Neural cell (in vitro differentiated cells): ENCODE measurements at regions not wholly inside any gene's neighbourhood (a gene's known extent, or its start where the extent isn't known, plus 50 kb on each side); places are given as distances from the start of the nearest gene placed in this dataset.

Experiments used
- H2AFZ ChIP-seq: fragments of 200-600, 300-800 bp; sonication (generic), shearing (Covaris generic); 2 replicates; pipeline ENCODE4 v1.6.0; 2014; ENCODE audit warnings: low read depth, mild to moderate bottlenecking, antibody characterized with exemption, low read length, moderate library complexity
- H3F3A ChIP-seq: fragments of 200-600 bp; shearing (Covaris generic); 2 replicates; pipeline ENCODE4 v1.6.1; 2016; ENCODE audit warnings: mild to moderate bottlenecking, moderate library complexity, mixed read lengths, antibody characterized with exemption, low read length; ENCODE audit not compliant: insufficient read depth, poor library complexity, severe bottlenecking
- H3K27ac ChIP-seq: fragments of 200-600, 300-800 bp; sonication (generic), shearing (Covaris generic); 2 replicates; pipeline ENCODE4 v1.5.1; 2014; ENCODE audit warnings: mild to moderate bottlenecking, low read length, moderate library complexity
- H3K27me3 ChIP-seq: fragments of 300-800, 200-600 bp; sonication (generic), shearing (Covaris generic); 2 replicates; pipeline ENCODE4 v1.6.0; 2014; ENCODE audit warnings: mild to moderate bottlenecking, low read depth, low read length, moderate library complexity; ENCODE audit not compliant: insufficient read depth
- H3K36me3 ChIP-seq: fragments of 300-800, 200-600 bp; sonication (generic), shearing (Covaris generic); 2 replicates; pipeline ENCODE4 v1.5.1; 2014; ENCODE audit warnings: mild to moderate bottlenecking, antibody characterized with exemption, low read length, moderate library complexity; ENCODE audit not compliant: insufficient read depth
- H3K4me2 ChIP-seq: fragments of 300-800, 200-600 bp; sonication (generic), shearing (Covaris generic); 2 replicates; pipeline ENCODE4 v1.6.0; 2014; ENCODE audit warnings: mild to moderate bottlenecking, low read length
- H3K4me3 ChIP-seq: fragments of 300-800, 200-600 bp; sonication (generic), shearing (Covaris generic); 2 replicates; pipeline ENCODE4 v1.5.1; 2014; ENCODE audit warnings: mild to moderate bottlenecking, low read length, moderate library complexity
- H3K79me2 ChIP-seq: fragments of 200-600 bp; shearing (Covaris generic); replicated peaks from 2 replicates; pipeline ENCODE4 v1.6.0; 2014; ENCODE audit warnings: mild to moderate bottlenecking, low read length, moderate library complexity; ENCODE audit not compliant: insufficient read depth
- H3K9ac ChIP-seq: fragments of 300-800, 200-600 bp; sonication (generic), shearing (Covaris generic); 2 replicates; pipeline ENCODE4 v1.6.1; 2016; ENCODE audit warnings: mild to moderate bottlenecking, low read length, mixed read lengths
- H3K9me2 ChIP-seq: fragments of 200-600 bp; shearing (Covaris generic); 2 replicates; pipeline ENCODE4 v1.6.1; 2016; ENCODE audit warnings: mild to moderate bottlenecking, low read length, mixed read lengths; ENCODE audit not compliant: insufficient read depth
- H3K9me3 ChIP-seq: fragments of 200-600, 300-800 bp; sonication (generic), shearing (Covaris generic); 2 replicates; pipeline ENCODE4 v1.6.1; 2016; ENCODE audit warnings: mild to moderate bottlenecking, mixed run types, low read length, moderate library complexity, mixed read lengths
- H4K20me1 ChIP-seq: fragments of 200-600 bp; shearing (Covaris generic); 2 replicates; pipeline ENCODE4 v1.6.1; 2016; ENCODE audit warnings: mild to moderate bottlenecking, mixed run types; ENCODE audit not compliant: insufficient read depth
- EP300 ChIP-seq: fragments of 450-650 bp; conservative IDR thresholded peaks from 2 replicates; pipeline ENCODE4 v1.6.1; 2014; ENCODE audit warnings: antibody characterized with exemption, mild to moderate bottlenecking, moderate library complexity; ENCODE audit not compliant: poor library complexity, severe bottlenecking
- EZH2 ChIP-seq: fragments of 200-600, 300-800 bp; shearing (Covaris generic), sonication (generic); IDR thresholded peaks from 2 replicates; pipeline ENCODE4 v1.6.1; 2014; ENCODE audit warnings: antibody characterized with exemption, low read length, borderline replicate concordance, mild to moderate bottlenecking; ENCODE audit not compliant: insufficient read depth, poor library complexity, severe bottlenecking
- MXI1 ChIP-seq: fragments of 450-650 bp; conservative IDR thresholded peaks from 2 replicates; pipeline ENCODE4 v1.6.1; 2014; ENCODE audit warnings: antibody characterized with exemption, mild to moderate bottlenecking; ENCODE audit not compliant: poor library complexity, severe bottlenecking
- POLR2AphosphoS5 ChIP-seq: IDR thresholded peaks from 2 replicates; pipeline ENCODE4 v1.6.1; 2012
- RAD21 ChIP-seq: fragments of 450-650 bp; conservative IDR thresholded peaks from 2 replicates; pipeline ENCODE4 v1.6.1; 2014; ENCODE audit warnings: antibody characterized with exemption, mild to moderate bottlenecking, moderate library complexity
- SMC3 ChIP-seq: fragments of 450-650 bp; conservative IDR thresholded peaks from 2 replicates; pipeline ENCODE4 v1.6.1; 2014; ENCODE audit warnings: antibody characterized with exemption, mild to moderate bottlenecking, moderate library complexity; ENCODE audit not compliant: poor library complexity
- TAF1 ChIP-seq: IDR thresholded peaks from 2 replicates; pipeline ENCODE4 v1.6.1; 2012; ENCODE audit warnings: low read depth
- TF ChIP-seq, protein P1 (sequence below): IDR thresholded peaks from 2 replicates; pipeline ENCODE4 v1.6.1; 2012; ENCODE audit warnings: borderline replicate concordance
- TF ChIP-seq, protein P2 (sequence below): fragments of 450-650 bp; IDR thresholded peaks from 2 replicates; pipeline ENCODE4 v1.5.1; 2014; ENCODE audit warnings: antibody characterized with exemption, mild to moderate bottlenecking, moderate library complexity; ENCODE audit not compliant: poor library complexity, severe bottlenecking

DNA sequence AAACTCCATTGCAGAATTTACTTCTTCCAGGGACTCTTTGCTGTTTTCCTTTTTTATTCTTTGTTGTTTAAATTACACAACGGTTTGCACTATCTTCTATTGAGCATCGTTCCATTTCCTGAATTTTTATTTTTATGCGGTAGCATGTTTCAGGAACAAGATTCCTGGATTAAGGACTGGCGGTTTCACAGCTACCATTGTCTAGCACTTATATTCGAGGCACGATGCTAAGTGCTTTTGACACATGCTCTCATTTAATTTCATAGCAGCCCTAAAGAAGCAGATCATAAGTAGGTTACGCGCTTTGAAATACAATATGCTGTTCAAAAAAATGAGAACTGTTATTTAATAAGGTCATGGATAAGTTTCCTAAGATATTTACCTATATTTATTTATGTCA is 354.4 kb downstream of the ARL6IP6 start:
- Histone ChIP-seq H3K9ac (no peak overlapping the region), H3K4me3 (no peak overlapping the region), H3K4me2 (no peak overlapping the region), H3K79me2 (no peaks in the 10 kb centered on the region), H3F3A (no peaks in the 10 kb centered on the region), H3K9me3 (no peaks in the 10 kb centered on the region), H3K9me2 (no peaks in the 10 kb centered on the region), H4K20me1 (no peaks in the 10 kb centered on the region), H3K36me3 (no peaks in the 10 kb centered on the region), H3K27me3 (no peaks in the 10 kb centered on the region), H3K27ac (no peak overlapping the region), H2AFZ (no peak overlapping the region)
- no peak for TF ChIP-seq EP300
- TF ChIP-seq MXI1: no peak
- no peak for TF ChIP-seq SMC3
- TF ChIP-seq, protein P1, sequence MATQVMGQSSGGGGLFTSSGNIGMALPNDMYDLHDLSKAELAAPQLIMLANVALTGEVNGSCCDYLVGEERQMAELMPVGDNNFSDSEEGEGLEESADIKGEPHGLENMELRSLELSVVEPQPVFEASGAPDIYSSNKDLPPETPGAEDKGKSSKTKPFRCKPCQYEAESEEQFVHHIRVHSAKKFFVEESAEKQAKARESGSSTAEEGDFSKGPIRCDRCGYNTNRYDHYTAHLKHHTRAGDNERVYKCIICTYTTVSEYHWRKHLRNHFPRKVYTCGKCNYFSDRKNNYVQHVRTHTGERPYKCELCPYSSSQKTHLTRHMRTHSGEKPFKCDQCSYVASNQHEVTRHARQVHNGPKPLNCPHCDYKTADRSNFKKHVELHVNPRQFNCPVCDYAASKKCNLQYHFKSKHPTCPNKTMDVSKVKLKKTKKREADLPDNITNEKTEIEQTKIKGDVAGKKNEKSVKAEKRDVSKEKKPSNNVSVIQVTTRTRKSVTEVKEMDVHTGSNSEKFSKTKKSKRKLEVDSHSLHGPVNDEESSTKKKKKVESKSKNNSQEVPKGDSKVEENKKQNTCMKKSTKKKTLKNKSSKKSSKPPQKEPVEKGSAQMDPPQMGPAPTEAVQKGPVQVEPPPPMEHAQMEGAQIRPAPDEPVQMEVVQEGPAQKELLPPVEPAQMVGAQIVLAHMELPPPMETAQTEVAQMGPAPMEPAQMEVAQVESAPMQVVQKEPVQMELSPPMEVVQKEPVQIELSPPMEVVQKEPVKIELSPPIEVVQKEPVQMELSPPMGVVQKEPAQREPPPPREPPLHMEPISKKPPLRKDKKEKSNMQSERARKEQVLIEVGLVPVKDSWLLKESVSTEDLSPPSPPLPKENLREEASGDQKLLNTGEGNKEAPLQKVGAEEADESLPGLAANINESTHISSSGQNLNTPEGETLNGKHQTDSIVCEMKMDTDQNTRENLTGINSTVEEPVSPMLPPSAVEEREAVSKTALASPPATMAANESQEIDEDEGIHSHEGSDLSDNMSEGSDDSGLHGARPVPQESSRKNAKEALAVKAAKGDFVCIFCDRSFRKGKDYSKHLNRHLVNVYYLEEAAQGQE: peak; percentile 58
- TF ChIP-seq, protein P2, sequence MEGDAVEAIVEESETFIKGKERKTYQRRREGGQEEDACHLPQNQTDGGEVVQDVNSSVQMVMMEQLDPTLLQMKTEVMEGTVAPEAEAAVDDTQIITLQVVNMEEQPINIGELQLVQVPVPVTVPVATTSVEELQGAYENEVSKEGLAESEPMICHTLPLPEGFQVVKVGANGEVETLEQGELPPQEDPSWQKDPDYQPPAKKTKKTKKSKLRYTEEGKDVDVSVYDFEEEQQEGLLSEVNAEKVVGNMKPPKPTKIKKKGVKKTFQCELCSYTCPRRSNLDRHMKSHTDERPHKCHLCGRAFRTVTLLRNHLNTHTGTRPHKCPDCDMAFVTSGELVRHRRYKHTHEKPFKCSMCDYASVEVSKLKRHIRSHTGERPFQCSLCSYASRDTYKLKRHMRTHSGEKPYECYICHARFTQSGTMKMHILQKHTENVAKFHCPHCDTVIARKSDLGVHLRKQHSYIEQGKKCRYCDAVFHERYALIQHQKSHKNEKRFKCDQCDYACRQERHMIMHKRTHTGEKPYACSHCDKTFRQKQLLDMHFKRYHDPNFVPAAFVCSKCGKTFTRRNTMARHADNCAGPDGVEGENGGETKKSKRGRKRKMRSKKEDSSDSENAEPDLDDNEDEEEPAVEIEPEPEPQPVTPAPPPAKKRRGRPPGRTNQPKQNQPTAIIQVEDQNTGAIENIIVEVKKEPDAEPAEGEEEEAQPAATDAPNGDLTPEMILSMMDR: no peak
- no peak for TF ChIP-seq POLR2AphosphoS5
- no peak for TF ChIP-seq RAD21
- TF ChIP-seq EZH2: no peak

DNA sequence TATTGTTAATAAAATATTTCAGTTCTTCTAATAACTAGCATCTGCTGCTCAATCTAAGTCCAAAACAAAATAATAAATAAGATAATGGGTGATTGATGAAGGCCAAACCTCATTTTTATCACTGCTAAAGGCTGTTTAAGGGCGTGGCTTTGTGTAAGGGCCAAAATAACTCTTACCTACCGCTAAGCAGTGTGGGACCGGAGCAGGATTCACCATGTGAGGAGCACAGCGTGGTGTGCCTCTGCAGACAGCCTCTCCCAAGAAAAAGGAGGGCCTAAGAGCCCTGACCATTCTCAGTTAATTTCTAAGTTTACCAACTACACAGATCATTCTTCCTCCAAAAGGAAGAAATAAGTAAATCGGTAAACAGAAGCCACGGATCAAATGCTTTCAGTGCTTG is 353.7 kb downstream of the ARL6IP6 start:
- no peaks in the 10 kb centered on the region for H3K27me3 ChIP-seq
- H3K9me2 ChIP-seq: no peaks in the 10 kb centered on the region
- H3K9ac ChIP-seq: no peak overlapping the region
- H3K79me2 ChIP-seq: no peaks in the 10 kb centered on the region
- H3F3A ChIP-seq: no peaks in the 10 kb centered on the region
- H3K27ac ChIP-seq: no peak overlapping the region
- TF ChIP-seq MXI1 (no peak), TAF1 (no peak), EZH2 (no peak), POLR2AphosphoS5 (no peak), SMC3 (no peak), RAD21 (no peak), EP300 (no peak)
- TF ChIP-seq, protein P1: no peak
- TF ChIP-seq, protein P2: no peak
- H2AFZ ChIP-seq: no peak overlapping the region
- no peaks in the 10 kb centered on the region for H4K20me1 ChIP-seq
- no peak overlapping the region for H3K4me2 ChIP-seq
- H3K4me3 ChIP-seq: no peak overlapping the region
- no peaks in the 10 kb centered on the region for H3K36me3 ChIP-seq
- no peaks in the 10 kb centered on the region for H3K9me3 ChIP-seq
